CD14-positive monocyte (primary cell): ENCODE measurements at regions not wholly inside any gene's neighbourhood (a gene's known extent, or its start where the extent isn't known, plus 50 kb on each side); places are given as distances from the start of the nearest gene placed in this dataset.

Source experiments
- DNase-seq, 3 donors: peaks; one replicate each; pipeline ENCODE4 v3.0.0-alpha.2; 2011 to 2022
- H2AFZ ChIP-seq: 2 replicates; pipeline ENCODE4 v1.6.0; 2012; ENCODE audit warnings: mild to moderate bottlenecking, low read depth, low read length, inconsistent platforms; ENCODE audit not compliant: insufficient read depth, poor library complexity, severe bottlenecking
- H3K27ac ChIP-seq, 2 donors: 1 replicate in 1 of 2; 2 replicates in 1 of 2; pipeline ENCODE4 v1.5.1; 2012 to 2013; ENCODE audit warnings: low read length in 2 of 2, control low read depth in 1 of 2, inconsistent platforms in 1 of 2, low read depth in 1 of 2, mild to moderate bottlenecking in 1 of 2
- H3K27me3 ChIP-seq, 2 donors: one replicate each; pipeline versions ENCODE4 v1.6.0 to v1.6.1; 2011 to 2013; ENCODE audit warnings: low read length in 2 of 2; ENCODE audit not compliant: control insufficient read depth in 2 of 2, insufficient read depth in 2 of 2
- H3K36me3 ChIP-seq, 2 donors: replicated peaks in 1 of 2; 1 replicate in 1 of 2; 2 replicates in 1 of 2; pipeline versions ENCODE4 v1.5.1 to v1.6.1; 2012 to 2013; ENCODE audit warnings: low read length in 2 of 2, control low read depth in 1 of 2, inconsistent platforms in 1 of 2, mild to moderate bottlenecking in 1 of 2; ENCODE audit not compliant: insufficient read depth in 2 of 2, control insufficient read depth in 1 of 2
- H3K4me1 ChIP-seq, 2 donors: 1 replicate in 1 of 2; 2 replicates in 1 of 2; pipeline versions ENCODE4 v1.5.1 to v1.6.1; 2012 to 2013; ENCODE audit warnings: low read length in 2 of 2, control low read depth in 1 of 2, inconsistent platforms in 1 of 2, mild to moderate bottlenecking in 1 of 2, moderate library complexity in 1 of 2; ENCODE audit not compliant: insufficient read depth in 2 of 2, control insufficient read depth in 1 of 2
- H3K4me2 ChIP-seq: replicated peaks from 2 replicates; pipeline ENCODE3; 2012; ENCODE audit warnings: low read length, moderate library complexity, mild to moderate bottlenecking; ENCODE audit not compliant: poor library complexity, severe bottlenecking; ENCODE audit errors: extremely low read depth
- H3K4me3 ChIP-seq, 3 experiments: fragments of 200-600 bp in 1 of 3; sonication (generic) in 1 of 3; replicated peaks in 1 of 3; 1 replicate in 2 of 3; 2 replicates in 1 of 3; pipeline ENCODE4 v1.5.1; 2011 to 2013; ENCODE audit warnings: low read length in 3 of 3, mild to moderate bottlenecking in 3 of 3, control low read depth in 2 of 3, low read depth in 2 of 3, inconsistent platforms in 1 of 3, moderate library complexity in 1 of 3
- H3K79me2 ChIP-seq: 2 replicates; pipeline ENCODE4 v1.6.0; 2012; ENCODE audit warnings: mild to moderate bottlenecking, control low read depth, inconsistent platforms, low read length, moderate library complexity; ENCODE audit not compliant: insufficient read depth
- H3K9ac ChIP-seq: 2 replicates; pipeline ENCODE4 v1.6.0; 2017; ENCODE audit warnings: low read length, mild to moderate bottlenecking; ENCODE audit not compliant: insufficient read depth, poor library complexity, severe bottlenecking
- H3K9me3 ChIP-seq, 2 donors: replicated peaks in 1 of 2; 1 replicate in 1 of 2; 2 replicates in 1 of 2; pipeline versions ENCODE4 v1.5.1 to v1.6.1; 2012 to 2013; ENCODE audit warnings: low read length in 2 of 2, control low read depth in 1 of 2; ENCODE audit not compliant: control insufficient read depth in 1 of 2, insufficient read depth in 1 of 2
- H4K20me1 ChIP-seq: 2 replicates; pipeline ENCODE4 v1.6.0; 2012; ENCODE audit warnings: mild to moderate bottlenecking, low read length, control low read depth, moderate library complexity; ENCODE audit not compliant: insufficient read depth
- H3K27ac Mint-ChIP-seq, 7 donors: one replicate each; pipeline ENCODE4 v1.8.0; 2020; ENCODE audit warnings: mild to moderate bottlenecking in 7 of 7, mixed read lengths in 7 of 7, moderate library complexity in 6 of 7, inconsistent platforms in 2 of 7
- H3K27me3 Mint-ChIP-seq, 3 donors: one replicate each; pipeline ENCODE4 v1.8.0; 2021 to 2022; ENCODE audit warnings: low read depth in 3 of 3, mild to moderate bottlenecking in 3 of 3, mixed read lengths in 3 of 3, moderate library complexity in 3 of 3, inconsistent platforms in 1 of 3
- H3K36me3 Mint-ChIP-seq, 2 donors: one replicate each; pipeline ENCODE4 v1.8.0; 2020; ENCODE audit warnings: mixed read lengths in 2 of 2, inconsistent platforms in 1 of 2, mild to moderate bottlenecking in 1 of 2
- H3K4me1 Mint-ChIP-seq: one replicate; pipeline ENCODE4 v1.8.0; 2020; ENCODE audit warnings: mild to moderate bottlenecking, mixed read lengths
- H3K4me3 Mint-ChIP-seq, 2 donors: one replicate each; pipeline ENCODE4 v1.8.0; 2020; ENCODE audit warnings: mild to moderate bottlenecking in 2 of 2, mixed read lengths in 2 of 2, moderate library complexity in 1 of 2
- H3K9me3 Mint-ChIP-seq, 7 donors: one replicate each; pipeline ENCODE4 v1.8.0; 2020 to 2022; ENCODE audit warnings: mixed read lengths in 7 of 7, mild to moderate bottlenecking in 6 of 7, moderate library complexity in 6 of 7, inconsistent platforms in 2 of 7
- CTCF ChIP-seq: fragments of 200-600 bp; IDR thresholded peaks from one replicate; pipeline ENCODE4 v1.8.0; 2022; ENCODE audit warnings: antibody characterized with exemption, mild to moderate bottlenecking
- WGBS: methylation state at CpG from one replicate; pipeline ENCODE4 v1.1.5; 2013; ENCODE audit warnings: missing lambda C conversion rate; ENCODE audit not compliant: insufficient coverage; 5-methylcytosine and 5-hydroxymethylcytosine counted together
- intact Hi-C, 2 donors: fragments of 100-400 bp; cut with micrococcal nuclease; formaldehyde crosslinking; loops; one replicate each; pipeline versions ENCODE4 v1.15.0 to v1.15.1; 2023

DNA sequence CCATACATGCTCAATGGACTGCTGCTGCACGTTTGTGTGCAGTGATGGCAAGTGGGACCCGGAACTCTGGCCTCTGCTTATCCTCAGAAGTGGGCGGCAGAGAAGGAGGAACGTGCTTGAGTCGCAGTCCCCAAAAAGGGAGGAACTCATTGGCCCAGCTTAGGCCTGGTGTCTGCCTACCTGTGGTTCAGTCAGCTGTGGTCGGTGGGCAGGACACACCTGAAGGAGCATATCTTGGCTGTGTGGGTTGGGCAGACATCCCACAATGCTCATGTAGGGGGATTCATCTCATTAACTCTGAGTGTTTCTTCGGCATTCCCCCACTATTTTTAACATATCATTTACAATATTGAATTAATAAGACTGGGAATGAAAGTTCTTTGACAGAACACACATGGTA is 122.9 kb upstream of the IL12B start:
- no peaks in the 10 kb centered on the region for H3K36me3 ChIP-seq
- H3K27me3 ChIP-seq = peaks cover 2 to 12% of the 10 kb centered on the region in 2 donors
- peaks cover 19% of the 10 kb centered on the region for H3K4me1 Mint-ChIP-seq
- no peak overlapping the region for H3K4me2 ChIP-seq
- no peak for TF ChIP-seq CTCF
- H3K9me3 Mint-ChIP-seq = no peaks in the 10 kb centered on the region
- no peak overlapping the region for H2AFZ ChIP-seq
- no peaks in the 10 kb centered on the region for H4K20me1 ChIP-seq
- H3K4me1 ChIP-seq = peaks cover under 1 to 4% of the 10 kb centered on the region in 2 donors
- no peak overlapping the region for H3K27ac Mint-ChIP-seq
- WGBS = 93% methylated on average over 4 of the region's 7 CpGs
- H3K4me3 Mint-ChIP-seq = no peak overlapping the region
- intact Hi-C loops = no loop called here
- no peaks in the 10 kb centered on the region for H3K36me3 Mint-ChIP-seq
- H3K79me2 ChIP-seq = no peaks in the 10 kb centered on the region
- no peak overlapping the region for H3K4me3 ChIP-seq
- no peak overlapping the region for H3K27ac ChIP-seq
- no peak for DNase-seq
- H3K27me3 Mint-ChIP-seq = peaks cover 13 to 19% (median 19%) of the 10 kb centered on the region in 3 donors
- H3K9me3 ChIP-seq = no peaks in the 10 kb centered on the region
- no peak overlapping the region for H3K9ac ChIP-seq

GRCh38 chr5:159456261-159456660 is 126.0 kb upstream of the IL12B start:
- Mint-ChIP-seq H3K27me3 (peaks cover 11 to 22% (median 22%) of the 10 kb centered on the region in 3 donors), H3K4me3 (peak overlapping the region in 1 of 2 donors; percentile 27), H3K9me3 (peaks cover 0 to 5% (median 0%) of the 10 kb centered on the region in 7 donors), H3K27ac (peak overlapping the region in 3 of 7 donors; percentile 63 to 73 (median 66)), H3K4me1 (peaks cover 41% of the 10 kb centered on the region), H3K36me3 (no peaks in the 10 kb centered on the region)
- Histone ChIP-seq H3K9ac (no peak overlapping the region), H3K36me3 (no peaks in the 10 kb centered on the region), H3K79me2 (no peaks in the 10 kb centered on the region), H3K4me2 (no peak overlapping the region), H3K9me3 (no peaks in the 10 kb centered on the region), H2AFZ (no peak overlapping the region), H3K27me3 (peaks cover 2 to 12% of the 10 kb centered on the region in 2 donors), H3K27ac (no peak overlapping the region), H3K4me3 (no peak overlapping the region), H4K20me1 (no peaks in the 10 kb centered on the region), H3K4me1 (peaks cover 15 to 25% of the 10 kb centered on the region in 2 donors)
- DNase-seq = no peak
- no CpG with 5 or more reads among the region's 2 CpGs for WGBS
- no peak for TF ChIP-seq CTCF
- intact Hi-C loops = loop anchor here in 1 of 2 donors (5.0 kb wide), 1 partner anchor 124 kb away; the partner anchor contains the start of gene IL12B
